ENCODE measurements at regions not wholly inside any gene's neighbourhood (a gene's known extent, or its start where the extent isn't known, plus 50 kb on each side); places are given as distances from the start of the nearest gene placed in this dataset.

- Histone ChIP-seq H3K4me1 (ENCODE audit: control insufficient read depth, insufficient read depth, low read length) (no peaks in the 10 kb centered on the region), H3K9me3 (ENCODE audit: control insufficient read depth, insufficient read depth, low read depth, low read length) (no peaks in the 10 kb centered on the region), H3K36me3 (ENCODE audit: control insufficient read depth in 2 of 2, insufficient read depth in 1 of 2, low read length in 2 of 2) (no peaks in the 10 kb centered on the region), H3K27ac (ENCODE audit: extremely low read depth, low read depth, low read length) (no peak overlapping the region), H3K4me3 (ENCODE audit: low read depth, low read length) (no peak overlapping the region)
- ChIA-PET CTCF (no interaction called here), POLR2A (no interaction called here)
- TF ChIP-seq ZNF530 (tag by site-specific recombination; IDR thresholded peaks at IDR 0.05; ENCODE audit: low read depth) (no peak), ZNF792 (tag by site-specific recombination; IDR thresholded peaks at IDR 0.05) (no peak), SCRT2 (tag by site-specific recombination; IDR thresholded peaks at IDR 0.05) (no peak), ZNF664 (tag by site-specific recombination; IDR thresholded peaks at IDR 0.05) (no peak), YY1 (tag by site-specific recombination; IDR thresholded peaks at IDR 0.05) (no peak), ZNF133 (tag by site-specific recombination; IDR thresholded peaks at IDR 0.05) (no peak), ZNF18 (tag by site-specific recombination; IDR thresholded peaks at IDR 0.05) (no peak), ZNF16 (tag by site-specific recombination; IDR thresholded peaks at IDR 0.05; ENCODE audit: low read depth) (no peak), PBX3 (CRISPR knock-in tag; IDR thresholded peaks at IDR 0.05) (no peak), ZSCAN30 (tag by site-specific recombination; IDR thresholded peaks at IDR 0.05) (no peak), ZNF280C (tag by site-specific recombination; IDR thresholded peaks at IDR 0.05) (no peak), ZNF768 (tag by site-specific recombination; IDR thresholded peaks at IDR 0.05) (no peak), ZNF112 (tag by site-specific recombination; IDR thresholded peaks at IDR 0.05) (no peak), ZBTB49 (tag by site-specific recombination; IDR thresholded peaks at IDR 0.05; ENCODE audit: low read depth) (no peak), ZNF10 (tag by site-specific recombination; IDR thresholded peaks at IDR 0.05) (no peak), ZNF24 (tag by site-specific recombination; IDR thresholded peaks at IDR 0.05) (no peak), ZNF416 (tag by site-specific recombination; IDR thresholded peaks at IDR 0.05) (no peak)
- TF ChIP-seq, protein P1, sequence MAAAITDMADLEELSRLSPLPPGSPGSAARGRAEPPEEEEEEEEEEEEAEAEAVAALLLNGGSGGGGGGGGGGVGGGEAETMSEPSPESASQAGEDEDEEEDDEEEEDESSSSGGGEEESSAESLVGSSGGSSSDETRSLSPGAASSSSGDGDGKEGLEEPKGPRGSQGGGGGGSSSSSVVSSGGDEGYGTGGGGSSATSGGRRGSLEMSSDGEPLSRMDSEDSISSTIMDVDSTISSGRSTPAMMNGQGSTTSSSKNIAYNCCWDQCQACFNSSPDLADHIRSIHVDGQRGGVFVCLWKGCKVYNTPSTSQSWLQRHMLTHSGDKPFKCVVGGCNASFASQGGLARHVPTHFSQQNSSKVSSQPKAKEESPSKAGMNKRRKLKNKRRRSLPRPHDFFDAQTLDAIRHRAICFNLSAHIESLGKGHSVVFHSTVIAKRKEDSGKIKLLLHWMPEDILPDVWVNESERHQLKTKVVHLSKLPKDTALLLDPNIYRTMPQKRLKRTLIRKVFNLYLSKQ (tag by site-specific recombination; IDR thresholded peaks at IDR 0.05; ENCODE audit: borderline replicate concordance): no peak
Observed at GRCh38 chr10:113239566-113240350, 289.7 kb downstream of the TCF7L2 start.

Measured in HEK293 (cell line).